Keratinocyte (primary cell): ENCODE measurements at regions not wholly inside any gene's neighbourhood (a gene's known extent, or its start where the extent isn't known, plus 50 kb on each side); places are given as distances from the start of the nearest gene placed in this dataset.

Experiments used
- DNase-seq: peaks from one replicate; pipeline ENCODE4 v3.0.0-alpha.2; 2011; ENCODE audit warnings: low read depth, missing footprints, low spot score
- FAIRE-seq: peaks from 2 replicates; lab custom pipeline; 2011; peaks lifted over from hg19 to GRCh38; lab: Jason Lieb, UNC
- H2AFZ ChIP-seq: 2 replicates; pipeline ENCODE4 v1.6.0; 2012; ENCODE audit warnings: low read length, control low read depth, inconsistent platforms; ENCODE audit not compliant: control insufficient read depth
- H3K27ac ChIP-seq: 2 replicates; pipeline ENCODE4 v1.5.1; 2011; ENCODE audit warnings: low read length; ENCODE audit not compliant: control insufficient read depth, insufficient read depth
- H3K27me3 ChIP-seq: 3 replicates; pipeline ENCODE4 v1.6.0; 2011; ENCODE audit warnings: low read length; ENCODE audit not compliant: control insufficient read depth, insufficient read depth; ENCODE audit errors: extremely low read depth
- H3K36me3 ChIP-seq, 2 experiments: 2 replicates in 1 of 2; 3 replicates in 1 of 2; pipeline ENCODE4 v1.5.1; 2011; ENCODE audit warnings: low read length in 2 of 2, mild to moderate bottlenecking in 1 of 2; ENCODE audit not compliant: control insufficient read depth in 2 of 2, insufficient read depth in 2 of 2; ENCODE audit errors: extremely low read depth in 1 of 2
- H3K4me1 ChIP-seq: 3 replicates; pipeline ENCODE4 v1.5.1; 2011; ENCODE audit warnings: low read length; ENCODE audit not compliant: control insufficient read depth, insufficient read depth; ENCODE audit errors: extremely low read depth
- H3K4me2 ChIP-seq: 3 replicates; pipeline ENCODE4 v1.6.0; 2011; ENCODE audit warnings: low read depth, low read length; ENCODE audit not compliant: control insufficient read depth, insufficient read depth; ENCODE audit errors: extremely low read depth
- H3K4me3 ChIP-seq, 3 experiments: fragments of 200-600 bp in 1 of 3; sonication (generic) in 1 of 3; 2 replicates in 2 of 3; 3 replicates in 1 of 3; pipeline ENCODE4 v1.5.1; 2011 to 2016; ENCODE audit warnings: low read length in 3 of 3, mild to moderate bottlenecking in 3 of 3, control low read depth in 2 of 3, inconsistent platforms in 1 of 3, low read depth in 1 of 3, mixed read lengths in 1 of 3, mixed run types in 1 of 3, moderate library complexity in 1 of 3; ENCODE audit not compliant: control insufficient read depth in 2 of 3, insufficient read depth in 2 of 3; ENCODE audit errors: extremely low read depth in 1 of 3
- H3K79me2 ChIP-seq: 2 replicates; pipeline ENCODE4 v1.6.0; 2012; ENCODE audit warnings: low read length; ENCODE audit not compliant: control insufficient read depth, insufficient read depth
- H3K9ac ChIP-seq: 3 replicates; pipeline ENCODE4 v1.6.0; 2011; ENCODE audit warnings: low read length; ENCODE audit not compliant: control insufficient read depth, insufficient read depth; ENCODE audit errors: extremely low read depth
- H3K9me1 ChIP-seq: 3 replicates; pipeline ENCODE4 v1.6.0; 2011; ENCODE audit warnings: low read length; ENCODE audit not compliant: control insufficient read depth, insufficient read depth; ENCODE audit errors: extremely low read depth
- H3K9me3 ChIP-seq: 2 replicates; pipeline ENCODE4 v1.5.1; 2012; ENCODE audit warnings: low read depth, low read length; ENCODE audit not compliant: control insufficient read depth
- H4K20me1 ChIP-seq: 3 replicates; pipeline ENCODE4 v1.6.0; 2011; ENCODE audit warnings: low read length; ENCODE audit not compliant: control insufficient read depth, insufficient read depth; ENCODE audit errors: extremely low read depth
- CTCF ChIP-seq, 3 experiments: IDR thresholded peaks in 1 of 3; conservative IDR thresholded peaks in 1 of 3; optimal IDR thresholded peaks in 1 of 3; 2 replicates in 2 of 3; 3 replicates in 1 of 3; pipeline versions ENCODE3 to v1.5.1; 2011; ENCODE audit warnings: low read length in 3 of 3, mild to moderate bottlenecking in 3 of 3, moderate library complexity in 2 of 3, control low read depth in 1 of 3, inconsistent platforms in 1 of 3; ENCODE audit not compliant: insufficient read depth in 2 of 3; ENCODE audit errors: extremely low read depth in 1 of 3
- EZH2 ChIP-seq: IDR thresholded peaks from one replicate; pipeline ENCODE4 v1.6.1; 2012; ENCODE audit warnings: inconsistent platforms, mild to moderate bottlenecking, low read length, moderate library complexity
- dilution Hi-C: fragments of 300-500 bp; cut with MboI; formaldehyde crosslinking; loops from one replicate; pipeline ENCODE4 v1.7.0; 2020; ENCODE audit warnings: low sequenced_read_pairs; ENCODE audit not compliant: extremely low pct_ligation_motif_present

DNA sequence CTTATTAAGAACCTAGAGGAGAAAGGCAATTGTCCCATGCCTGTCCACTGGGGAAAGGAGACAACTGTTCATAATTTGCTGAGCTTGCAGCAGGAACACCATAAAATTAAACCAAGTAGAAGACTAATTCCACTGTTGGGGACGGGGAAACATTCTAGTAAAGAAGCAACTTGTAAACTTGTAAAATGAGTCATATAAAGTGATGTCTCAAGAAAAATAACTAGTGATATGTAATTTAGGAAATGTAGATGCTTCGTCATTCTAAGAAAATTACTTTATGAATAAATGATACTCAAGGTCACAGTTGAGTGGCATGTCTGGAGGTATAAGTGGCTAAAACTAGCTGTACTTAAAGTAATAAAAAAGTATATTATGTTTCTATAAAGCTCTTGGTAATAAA is 121.2 kb upstream of the MID1 start:
- FAIRE-seq (no peak), DNase-seq (no peak)
- Histone ChIP-seq H3K9me1 (no peaks in the 10 kb centered on the region), H3K9ac (no peak overlapping the region), H3K27me3 (no peaks in the 10 kb centered on the region), H3K4me1 (peaks cover 4% of the 10 kb centered on the region), H3K4me3 (no peak overlapping the region), H2AFZ (no peak overlapping the region), H3K79me2 (no peaks in the 10 kb centered on the region), H3K9me3 (no peaks in the 10 kb centered on the region), H3K27ac (no peak overlapping the region), H3K36me3 (no peaks in the 10 kb centered on the region), H4K20me1 (no peaks in the 10 kb centered on the region), H3K4me2 (no peak overlapping the region)
- dilution Hi-C loops = no loop called here
- TF ChIP-seq CTCF (optimal IDR thresholded peaks at IDR 0.05 in 1 of 3, IDR thresholded peaks at IDR 0.05 in 1 of 3, conservative IDR thresholded peaks at IDR 0.05 in 1 of 3; ENCODE audit: extremely low read depth in 1 of 3, insufficient read depth in 2 of 3, low read length in 3 of 3) = no peak

DNA sequence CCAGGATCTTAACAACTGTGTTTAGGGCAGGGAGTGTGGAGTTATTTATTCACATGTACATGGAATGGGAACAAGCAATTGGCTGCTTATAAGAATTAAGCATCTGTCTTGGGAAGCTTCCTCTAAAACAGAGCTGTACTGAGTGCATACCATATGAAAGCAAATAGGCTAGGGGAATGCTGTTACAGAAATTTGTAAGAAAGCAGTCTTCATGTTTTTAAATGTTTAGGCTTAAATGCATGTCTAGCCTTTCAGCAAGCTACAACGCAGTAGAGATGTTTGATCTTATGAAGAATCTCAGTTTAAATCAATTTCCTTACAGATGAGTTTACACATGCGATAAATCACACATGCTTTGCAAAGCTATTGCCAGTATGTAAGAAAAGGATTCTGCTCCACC is 123.1 kb upstream of the MID1 start:
- no peak overlapping the region for H3K27ac ChIP-seq
- dilution Hi-C loops = no loop called here
- TF ChIP-seq EZH2 = no peak
- no peak for TF ChIP-seq CTCF (optimal IDR thresholded peaks at IDR 0.05 in 1 of 3, IDR thresholded peaks at IDR 0.05 in 1 of 3, conservative IDR thresholded peaks at IDR 0.05 in 1 of 3; ENCODE audit: extremely low read depth in 1 of 3, insufficient read depth in 2 of 3, low read length in 3 of 3)
- no peaks in the 10 kb centered on the region for H3K79me2 ChIP-seq
- no peaks in the 10 kb centered on the region for H3K27me3 ChIP-seq
- H3K4me2 ChIP-seq = no peak overlapping the region
- no peaks in the 10 kb centered on the region for H4K20me1 ChIP-seq
- H3K9me1 ChIP-seq = no peaks in the 10 kb centered on the region
- DNase-seq = no peak
- no peaks in the 10 kb centered on the region for H3K9me3 ChIP-seq
- no peak overlapping the region for H3K9ac ChIP-seq
- no peak overlapping the region for H2AFZ ChIP-seq
- no peak overlapping the region for H3K4me3 ChIP-seq
- H3K4me1 ChIP-seq = peaks cover 4% of the 10 kb centered on the region
- H3K36me3 ChIP-seq = no peaks in the 10 kb centered on the region
- no peak for FAIRE-seq
